Suppressor macrophage treated with lipopolysaccharide for 1 hour (primary cell): ENCODE measurements at regions not wholly inside any gene's neighbourhood (a gene's known extent, or its start where the extent isn't known, plus 50 kb on each side); places are given as distances from the start of the nearest gene placed in this dataset.

ENCODE experiments used
- DNase-seq, 3 donors: peaks; one replicate each; pipeline ENCODE4 v3.0.0-alpha.2; 2020 to 2022

DNA sequence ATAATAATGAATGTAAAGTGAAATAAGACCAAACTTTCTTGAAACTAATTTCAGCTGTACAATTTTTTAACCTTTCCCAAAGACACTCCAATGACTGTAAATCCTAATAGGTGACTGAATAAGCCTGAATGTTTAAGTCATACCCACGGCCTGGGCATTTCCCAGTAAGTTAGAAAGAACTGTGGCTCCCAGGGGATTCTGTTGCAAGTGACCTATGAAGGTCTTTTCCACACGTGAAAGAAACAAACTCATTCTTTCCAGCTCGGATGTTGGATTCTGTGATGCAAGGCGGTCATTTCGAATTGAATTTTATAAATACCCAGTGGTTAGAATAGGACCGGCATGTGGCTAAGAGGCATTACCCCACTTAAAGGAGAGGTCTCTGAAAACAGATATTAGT lies 1134.4 kb downstream of the GALC start:
- no peak for DNase-seq

DNA sequence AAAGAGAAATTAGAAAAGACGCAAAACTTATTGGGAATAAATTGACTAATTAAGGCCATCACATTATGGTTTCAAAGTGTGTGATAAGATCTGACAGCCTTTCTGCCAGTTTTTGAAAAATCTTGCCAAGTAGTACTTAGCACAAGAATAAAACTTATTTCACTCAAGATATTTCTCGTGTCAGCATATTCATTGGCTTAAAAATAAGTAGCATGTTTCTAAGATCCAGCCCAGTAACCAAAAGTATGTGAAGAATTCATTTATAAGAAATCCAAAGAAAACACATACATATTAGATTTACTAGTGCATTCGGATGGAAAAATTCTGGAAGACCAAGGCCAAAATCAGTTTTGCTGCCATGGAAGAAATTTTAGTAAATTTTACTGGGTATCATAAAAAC lies 1135.0 kb downstream of the GALC start:
- no peak for DNase-seq

DNA sequence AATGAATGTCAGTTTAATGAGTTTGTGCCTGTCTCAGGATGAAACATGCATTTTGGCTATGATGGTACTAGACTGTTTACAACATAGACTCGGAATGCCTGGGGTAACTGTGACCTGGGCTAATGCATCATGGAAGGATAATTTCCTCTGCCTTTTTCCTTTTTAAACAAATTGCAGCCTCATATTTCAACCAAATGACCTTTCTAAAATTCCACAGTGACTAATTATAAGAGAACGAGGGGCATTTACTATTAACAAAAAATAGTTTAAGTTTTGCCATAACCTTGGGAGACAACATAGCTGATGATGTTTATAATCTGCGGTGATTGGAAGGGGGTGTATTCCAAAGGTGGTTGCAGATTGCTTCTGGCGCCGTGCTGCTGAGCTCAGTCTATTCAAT lies 1140.5 kb downstream of the GALC start:
- no peak for DNase-seq

DNA sequence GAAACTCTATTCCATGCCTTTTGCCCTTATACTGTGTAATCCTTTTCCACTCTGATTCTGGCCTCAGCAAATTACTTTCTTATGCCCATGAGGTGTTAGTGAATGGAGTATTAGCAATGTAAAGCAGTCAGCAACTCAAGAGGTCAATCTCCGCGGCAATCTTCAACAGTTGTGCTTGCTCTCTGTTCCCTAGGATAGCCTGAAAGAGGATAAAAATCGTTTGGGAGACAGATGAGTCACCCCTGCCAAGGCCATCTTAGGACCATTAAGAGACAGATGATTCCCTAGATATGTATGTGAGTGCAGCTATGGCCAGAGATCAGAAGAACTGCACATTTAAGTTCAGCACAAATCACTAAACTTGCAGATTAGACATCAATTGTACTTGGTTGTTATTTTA lies 1145.8 kb downstream of the GALC start:
- no peak for DNase-seq

DNA sequence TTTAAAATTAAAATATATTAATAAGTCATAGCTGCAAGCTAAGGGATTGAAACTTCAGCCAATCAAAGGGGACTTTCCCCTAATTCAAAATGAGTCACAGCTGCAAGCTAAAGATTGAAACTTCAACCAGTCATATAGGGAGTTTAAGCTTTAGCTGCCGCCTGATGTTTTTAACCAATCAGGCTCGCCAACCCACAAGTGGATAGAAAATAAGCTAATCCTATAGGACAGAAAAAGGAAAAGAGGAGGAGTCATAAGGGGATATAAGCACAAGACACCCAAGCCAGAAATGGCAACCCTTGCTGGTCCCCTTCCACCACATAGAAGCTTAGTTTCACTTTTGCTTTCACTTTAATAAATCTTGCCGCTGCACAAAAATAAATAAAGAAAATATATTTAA lies 1154.6 kb downstream of the GALC start:
- peak; percentile 6 to 41 (median 23) for DNase-seq

DNA sequence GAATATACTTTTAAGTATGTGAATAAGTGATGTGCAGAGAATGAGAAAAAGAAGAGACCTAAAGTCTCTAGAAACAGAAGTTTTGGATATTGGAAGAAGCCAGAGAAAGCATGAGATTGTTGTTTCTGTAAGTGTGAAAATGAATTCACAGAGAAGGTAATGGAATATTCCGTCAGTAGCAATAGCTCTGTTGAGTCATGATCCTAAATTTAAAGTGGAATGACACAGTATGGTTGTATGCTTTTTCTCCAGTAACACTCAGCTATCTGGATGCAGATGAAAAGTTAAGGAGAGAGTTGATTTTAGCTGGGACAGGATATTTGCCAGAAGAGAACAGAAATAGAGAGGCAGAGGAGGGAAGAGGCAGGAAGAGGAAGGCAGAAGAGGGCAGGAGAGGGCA lies 1166.3 kb downstream of the GALC start:
- DNase-seq: no peak

DNA sequence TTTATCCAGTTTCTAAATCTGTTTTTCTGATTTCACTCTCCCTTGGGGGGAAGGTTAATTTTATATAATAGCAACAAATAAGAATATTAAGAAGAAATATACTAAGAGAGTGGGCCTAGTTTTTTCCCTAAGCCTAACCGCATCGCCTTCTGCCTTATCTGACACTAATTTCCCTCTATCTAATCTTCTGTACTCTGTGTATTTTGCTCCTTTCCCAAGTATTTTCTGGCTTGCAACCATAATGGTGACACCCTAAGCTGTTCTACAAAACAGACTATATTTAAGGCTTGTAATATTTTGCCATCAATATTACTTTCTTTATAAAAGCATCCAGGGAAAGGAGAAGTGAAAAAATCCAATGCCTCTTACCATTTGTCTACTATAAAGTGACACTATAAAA lies 1168.8 kb downstream of the GALC start:
- DNase-seq: no peak

DNA sequence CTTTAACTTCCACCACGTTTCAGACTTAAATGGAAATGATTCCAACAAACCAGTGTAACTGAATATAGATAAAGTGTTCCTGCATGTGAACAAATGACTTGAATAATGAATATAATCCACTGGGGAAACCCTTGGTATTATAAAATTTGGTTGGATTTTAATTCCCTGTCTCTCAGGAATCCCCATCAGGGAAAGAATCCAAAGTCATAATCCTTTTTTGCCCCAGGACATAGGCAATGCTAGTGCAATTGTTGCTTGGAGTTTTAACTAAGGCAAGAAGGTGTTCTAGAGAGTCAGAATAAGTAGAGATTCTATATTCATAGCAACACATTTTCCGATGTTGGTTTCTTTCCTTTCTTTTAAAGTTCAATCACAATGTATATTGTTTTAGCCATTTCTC lies 1169.4 kb downstream of the GALC start:
- DNase-seq: no peak

DNA sequence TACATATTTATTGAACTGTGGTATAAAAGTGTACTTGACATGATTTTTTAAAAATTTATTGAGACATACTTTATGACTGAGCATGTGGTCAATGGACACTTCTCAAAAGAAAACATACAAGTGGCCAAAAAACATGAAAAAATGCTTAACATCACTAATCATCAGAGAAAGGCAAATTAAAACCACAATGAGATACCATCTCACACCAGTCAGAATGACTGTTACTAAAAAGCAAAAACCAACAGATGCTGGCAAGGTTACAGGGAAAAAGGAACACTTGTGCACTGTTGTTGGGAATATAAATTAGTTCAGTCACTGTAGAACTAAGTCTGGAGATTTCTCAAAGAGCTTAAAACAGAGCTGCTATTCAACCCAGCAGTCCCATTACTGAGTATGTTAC lies 1177.6 kb downstream of the GALC start:
- no peak for DNase-seq

DNA sequence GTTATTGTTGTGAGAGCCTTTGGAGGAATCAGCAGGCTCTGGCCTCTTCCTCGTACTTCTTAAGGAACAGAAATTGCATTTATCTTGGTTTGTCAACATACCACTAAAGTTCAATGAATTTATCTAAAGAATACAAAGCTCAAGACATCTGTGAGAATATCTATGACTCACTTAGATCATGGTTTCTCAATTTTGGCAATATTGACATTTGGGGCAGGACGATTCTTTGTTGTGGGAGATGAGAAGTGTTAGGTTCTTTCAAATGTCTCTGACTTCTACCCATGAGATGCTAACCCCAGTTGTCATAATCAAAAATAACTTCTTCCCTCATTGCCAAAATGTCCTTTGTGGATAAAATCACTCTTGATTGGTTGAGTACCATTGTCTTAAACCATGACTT lies 1190.3 kb downstream of the GALC start:
- DNase-seq: no peak

DNA sequence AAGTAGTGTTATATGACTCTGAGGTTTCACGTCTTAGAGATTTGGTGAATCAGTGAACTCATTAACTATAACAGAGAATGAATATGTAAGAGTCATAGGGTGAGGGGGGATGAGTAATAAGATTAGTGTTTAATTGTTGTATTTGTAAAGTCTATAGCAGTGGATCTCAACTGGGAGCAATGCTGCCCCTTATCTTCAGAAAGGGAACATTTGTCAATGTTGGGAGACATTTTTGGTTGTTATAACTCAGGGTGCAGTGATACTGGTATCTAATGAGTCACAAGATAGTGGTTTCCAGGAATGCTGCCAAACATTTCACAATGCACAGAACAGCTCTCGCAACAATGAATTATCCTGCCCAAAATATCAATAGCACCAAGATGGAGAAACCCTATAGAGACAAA lies 1193.7 kb downstream of the GALC start:
- DNase-seq: peak; percentile 28 to 42 (median 33)

DNA sequence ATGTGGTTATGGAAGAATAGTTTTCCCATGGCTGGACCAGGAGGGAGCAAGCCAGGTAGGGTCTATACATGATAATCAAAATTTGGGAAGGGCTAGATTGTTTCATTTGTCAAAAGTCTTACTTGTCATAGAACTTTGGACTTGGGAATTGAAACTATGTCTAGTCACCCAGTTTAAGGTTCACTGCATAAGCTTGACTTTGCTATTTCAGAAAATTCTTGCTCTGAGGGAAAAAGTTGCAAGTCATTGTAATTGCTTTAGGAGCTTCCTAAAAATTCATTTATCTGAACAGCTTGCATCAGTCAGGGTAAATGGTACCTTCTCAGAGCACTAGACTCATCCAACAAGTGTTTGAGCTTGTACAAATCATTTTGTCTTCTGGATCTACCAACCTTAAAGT lies 1194.7 kb downstream of the GALC start:
- peak in 1 of 3 donors; percentile 7 for DNase-seq

DNA sequence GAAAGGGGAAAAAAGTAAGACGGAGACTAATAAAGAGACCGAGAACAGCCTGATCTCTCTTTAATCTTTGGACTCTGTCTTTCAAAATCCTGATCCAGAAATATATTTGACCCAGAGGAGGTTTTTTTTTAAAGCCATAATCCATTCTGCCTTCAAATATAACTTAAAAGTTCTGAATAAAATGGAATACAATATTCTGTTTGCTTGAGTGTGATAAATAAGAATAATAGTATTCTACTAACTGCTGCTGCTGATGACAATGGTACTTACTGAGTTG lies 1196.0 kb downstream of the GALC start:
- DNase-seq: no peak

DNA sequence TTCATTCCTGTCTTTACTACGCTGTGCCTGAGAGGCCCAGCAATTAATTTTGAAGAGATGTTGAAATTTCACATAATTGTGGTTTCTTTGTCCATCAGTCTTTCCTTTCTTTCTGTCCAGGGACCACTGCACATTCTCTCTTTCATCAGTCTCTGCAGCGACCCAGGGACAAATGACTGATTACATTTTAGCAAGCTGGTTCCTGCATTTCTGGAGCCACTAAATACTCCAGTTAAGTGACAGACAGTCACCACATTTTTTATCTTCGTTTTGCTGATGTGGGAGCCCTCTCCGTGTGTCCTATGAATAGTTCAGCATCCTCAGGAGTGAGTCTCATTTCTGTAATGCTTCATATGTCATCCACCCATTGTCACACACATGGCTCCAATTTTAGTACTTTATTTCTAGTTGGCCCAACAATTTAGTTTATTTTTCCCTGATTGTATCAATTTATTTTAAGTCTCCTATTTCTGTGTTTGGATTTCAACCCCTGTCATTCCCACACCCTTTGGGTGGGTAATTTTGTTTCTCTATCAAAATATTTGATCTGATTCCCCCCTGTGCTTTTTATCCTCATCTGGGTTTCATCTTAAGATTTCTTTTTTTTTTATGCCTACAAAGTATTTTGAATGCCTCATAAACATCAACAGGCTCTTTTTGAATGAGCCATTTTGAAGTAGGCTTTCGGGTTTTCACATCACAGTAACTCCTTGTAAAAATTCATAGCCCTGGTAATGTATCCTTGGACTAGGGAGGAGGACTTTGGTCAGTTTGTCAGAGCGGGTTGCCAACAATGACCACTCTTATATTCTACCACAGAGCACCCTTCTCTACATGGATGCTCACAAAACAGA lies 1196.5 kb downstream of the GALC start:
- no peak for DNase-seq

DNA sequence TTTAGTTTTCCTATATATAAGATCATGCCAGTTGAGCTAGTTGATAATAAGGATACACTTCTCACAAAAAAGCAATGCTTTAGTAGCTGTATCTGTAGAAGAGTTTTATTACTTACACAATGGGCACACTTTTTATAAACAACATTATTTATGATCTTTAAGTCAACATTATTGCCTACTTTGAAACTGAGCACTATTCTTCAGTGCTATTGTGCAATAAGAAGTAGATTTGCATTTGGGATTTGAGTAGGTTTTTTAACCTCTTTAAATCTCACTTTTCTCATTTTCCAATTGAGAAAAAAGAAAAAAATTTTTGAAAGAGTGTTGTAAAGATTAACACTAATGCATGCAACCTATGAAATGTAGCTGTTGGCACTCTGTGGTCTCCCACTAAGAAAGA lies 1198.3 kb downstream of the GALC start:
- no peak for DNase-seq

DNA sequence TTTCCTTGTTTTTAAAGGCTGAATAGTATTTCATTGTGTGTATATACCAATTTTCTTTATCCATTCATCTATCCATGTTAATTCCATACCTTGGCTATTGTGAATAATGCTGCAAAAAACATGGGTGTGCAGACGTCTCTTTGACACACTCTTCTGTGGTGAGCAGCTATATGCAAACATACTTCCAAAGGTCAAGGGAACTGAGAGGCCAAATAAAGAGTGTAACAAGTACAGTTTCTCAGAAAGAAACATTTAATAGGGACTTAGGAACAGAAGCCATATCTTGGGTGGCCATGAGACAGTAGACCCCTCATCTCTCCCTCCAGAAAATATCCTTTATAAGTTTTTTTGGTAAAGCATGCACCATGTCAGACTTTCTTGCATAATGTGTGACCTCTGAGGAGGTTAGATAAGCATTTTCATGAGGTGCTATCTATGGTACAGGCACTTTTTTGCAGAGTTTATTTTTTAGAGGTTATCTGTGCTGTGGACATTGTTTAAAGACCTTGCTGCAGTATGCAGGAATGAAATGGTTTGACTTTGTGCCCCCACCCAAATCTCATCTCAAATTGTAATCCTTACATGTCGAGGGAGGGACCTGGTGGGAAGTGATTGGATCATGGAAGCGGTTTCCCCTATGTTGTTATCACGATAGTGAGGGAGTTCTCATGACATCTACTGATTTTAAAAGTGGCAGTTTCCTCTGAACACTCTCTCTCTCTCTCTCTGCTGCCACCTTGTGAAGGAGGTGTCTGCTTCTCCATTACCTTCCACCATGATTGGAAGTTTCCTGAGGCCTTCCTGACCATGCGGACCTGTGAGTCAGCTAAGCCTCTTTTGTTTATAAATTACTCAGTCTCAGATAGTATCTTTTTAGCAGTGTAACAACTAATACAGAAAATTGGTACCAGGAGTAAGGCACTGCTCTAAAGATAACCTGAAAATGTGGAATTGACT lies 1202.3 kb downstream of the GALC start:
- no peak for DNase-seq

DNA sequence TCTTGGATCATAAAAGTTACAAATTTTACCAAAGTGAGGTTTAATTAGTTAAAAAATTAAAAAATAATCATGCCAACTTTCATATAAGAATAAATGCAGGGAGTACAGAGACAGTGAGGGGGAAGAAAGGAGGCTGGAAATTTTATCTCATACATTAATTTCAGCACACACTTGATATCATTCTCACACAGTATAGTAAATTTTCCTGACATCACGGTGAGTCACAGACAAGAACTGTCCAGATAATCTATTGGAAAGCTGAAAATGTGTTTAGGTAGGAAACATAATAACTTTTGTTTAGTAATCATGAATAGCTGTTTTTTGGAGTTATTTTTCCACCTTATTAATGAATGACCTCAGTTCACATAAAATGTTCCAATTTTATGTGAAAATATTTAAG lies 1204.8 kb downstream of the GALC start:
- DNase-seq: no peak

DNA sequence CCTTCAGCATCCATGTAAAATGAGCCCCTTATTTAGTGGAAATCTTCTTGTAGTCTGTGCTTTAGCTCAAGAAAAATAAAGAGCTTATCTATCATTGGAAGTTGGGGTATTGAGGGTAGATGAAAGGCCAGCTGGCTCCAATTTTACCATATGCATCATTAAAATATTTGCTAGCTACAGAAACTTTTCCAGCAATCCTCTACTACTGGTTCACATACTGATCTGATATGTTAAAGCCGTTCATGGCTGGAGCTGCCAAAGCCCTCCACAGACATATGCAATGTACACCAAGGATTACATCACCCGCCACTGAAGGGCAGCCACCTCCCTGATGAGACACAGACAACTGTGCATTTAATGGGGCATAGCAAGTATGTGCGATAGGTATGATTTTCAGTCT lies 1205.3 kb downstream of the GALC start:
- DNase-seq: no peak

DNA sequence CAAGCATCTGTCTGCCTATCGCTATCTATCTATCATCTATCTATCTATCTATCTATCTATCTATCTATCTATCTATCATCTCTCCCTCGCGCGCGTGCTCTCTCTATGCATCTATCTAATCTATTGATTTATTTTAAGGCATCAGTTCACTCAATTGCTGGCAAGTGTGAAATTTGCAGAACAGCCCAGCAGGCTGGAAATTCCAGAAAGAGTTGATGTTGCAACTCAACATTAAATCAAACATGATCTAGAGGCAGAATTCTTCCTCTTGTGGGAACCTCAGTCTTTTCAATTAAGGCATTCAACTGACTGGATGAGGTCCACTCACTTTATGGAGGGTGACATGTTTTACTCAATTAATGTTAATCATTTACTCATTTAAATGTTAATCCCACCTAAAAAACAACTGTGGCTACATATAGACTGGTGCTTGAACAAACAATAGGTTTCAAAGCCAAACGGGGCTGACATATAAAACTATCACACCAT lies 1210.8 kb downstream of the GALC start:
- DNase-seq: peak; percentile 26 to 53 (median 30)

DNA sequence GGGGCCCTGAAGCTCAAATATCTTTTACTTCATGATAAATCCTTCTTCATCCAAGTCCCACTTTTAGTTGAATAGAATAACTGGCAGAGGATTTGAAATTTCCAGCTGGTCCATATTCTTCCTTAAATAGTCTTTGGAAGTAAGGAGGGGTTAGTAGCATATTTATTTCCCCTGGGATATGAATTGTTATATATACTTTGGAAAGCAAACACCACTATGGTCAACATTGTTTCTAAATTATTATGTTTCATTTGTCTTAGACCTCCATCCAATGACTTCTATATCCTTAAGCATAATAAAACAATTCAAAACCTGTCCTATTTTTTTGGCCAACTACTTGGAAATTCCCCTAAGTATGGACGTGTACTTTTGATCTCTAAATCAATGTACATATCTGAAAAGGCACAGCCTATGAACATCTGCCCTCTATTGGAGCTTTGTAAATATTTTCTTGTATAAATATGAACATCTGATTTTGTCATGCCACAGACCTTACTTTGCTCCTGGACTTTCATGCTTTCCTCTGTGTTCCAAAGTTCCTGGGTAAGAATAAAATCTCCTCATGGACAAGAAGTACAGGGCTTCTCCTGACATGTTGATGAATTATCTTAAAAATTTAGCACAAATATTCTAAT lies 1212.0 kb downstream of the GALC start:
- no peak for DNase-seq

DNA sequence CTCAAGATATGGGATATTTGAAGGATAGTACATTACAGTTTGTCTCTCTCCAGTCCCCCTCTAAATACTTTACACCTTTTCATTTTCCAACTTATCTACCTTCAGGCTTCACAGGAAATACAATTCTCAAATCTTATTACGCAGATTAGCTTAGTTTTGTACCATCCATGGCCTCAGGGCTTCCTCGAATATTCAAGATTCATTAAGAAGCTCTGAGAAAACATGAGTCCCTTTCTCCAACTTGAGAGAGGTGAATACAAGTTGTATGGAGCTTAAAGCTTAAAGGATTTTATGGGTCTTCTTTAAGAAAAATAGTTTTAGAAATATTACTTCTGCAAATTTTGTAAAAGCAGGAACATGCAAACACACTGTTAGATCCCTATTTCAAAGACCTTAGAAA lies 1212.5 kb downstream of the GALC start:
- DNase-seq: no peak

DNA sequence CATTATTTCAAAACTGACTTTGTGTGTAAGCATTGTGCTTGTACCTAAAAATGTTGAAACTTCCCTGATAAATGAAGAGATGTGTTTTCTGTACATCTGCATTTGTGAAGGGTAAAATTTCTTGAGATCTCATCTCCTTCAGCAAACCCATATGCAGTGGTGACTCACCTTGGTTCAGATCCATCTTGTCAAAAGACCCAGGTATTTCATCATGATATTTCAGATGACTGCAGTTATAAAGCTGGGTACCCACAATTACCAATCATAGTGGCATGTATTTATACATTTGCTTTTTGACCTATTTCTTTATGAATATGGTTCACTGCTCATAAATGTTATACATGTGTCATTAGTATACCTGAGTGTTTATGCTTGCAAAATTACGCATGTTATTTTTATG lies 1213.6 kb downstream of the GALC start:
- DNase-seq: no peak

DNA sequence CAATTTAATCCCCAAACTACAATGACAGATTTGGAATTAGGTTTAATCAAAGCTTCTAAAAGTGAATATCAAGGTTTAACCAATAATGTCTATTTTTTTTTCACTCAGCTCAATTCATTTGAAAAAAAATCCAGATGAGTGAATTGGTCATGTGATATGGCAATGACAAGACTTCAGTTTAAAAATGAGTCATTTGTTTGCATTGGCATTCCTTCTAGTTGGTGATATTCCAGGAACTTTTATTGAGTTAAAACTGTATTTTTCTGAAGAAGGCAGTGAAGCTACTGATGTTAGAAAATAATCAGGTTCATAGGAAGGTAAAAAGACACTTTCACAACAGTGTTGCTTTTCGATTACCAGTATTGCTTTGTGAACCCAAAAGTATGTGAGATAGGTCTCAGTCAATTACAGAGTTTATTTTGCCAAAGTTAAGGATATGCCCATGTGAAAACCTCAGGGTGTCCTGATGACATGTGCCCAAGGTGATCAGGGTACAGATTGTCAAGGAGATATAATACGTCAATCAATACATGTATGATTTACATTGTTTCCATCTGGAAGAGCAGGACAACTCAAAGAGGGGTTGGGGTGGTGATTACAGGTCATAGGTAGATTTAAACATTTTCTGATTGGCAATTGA lies 1214.9 kb downstream of the GALC start:
- no peak for DNase-seq
